Activated CD4-positive, alpha-beta T cell treated with anti-CD3 and anti-CD28 coated beads, Interleukin-2, Interleukin-6, amounts not matched to agents 100 ng/mL and 50 ng/mL, durations not matched to agents 16 hours and 8 hours (primary cell): ENCODE measurements at regions not wholly inside any gene's neighbourhood (a gene's known extent, or its start where the extent isn't known, plus 50 kb on each side); places are given as distances from the start of the nearest gene placed in this dataset.
"Not testable (repeated sequence)": the region's sequence is repeated elsewhere in the genome, so short reads cannot be mapped to it uniquely, and the experiment has no call there.

ENCODE experiments used
- DNase-seq: peaks from one replicate; pipeline ENCODE4 v3.0.0-alpha.2; 2020

DNA sequence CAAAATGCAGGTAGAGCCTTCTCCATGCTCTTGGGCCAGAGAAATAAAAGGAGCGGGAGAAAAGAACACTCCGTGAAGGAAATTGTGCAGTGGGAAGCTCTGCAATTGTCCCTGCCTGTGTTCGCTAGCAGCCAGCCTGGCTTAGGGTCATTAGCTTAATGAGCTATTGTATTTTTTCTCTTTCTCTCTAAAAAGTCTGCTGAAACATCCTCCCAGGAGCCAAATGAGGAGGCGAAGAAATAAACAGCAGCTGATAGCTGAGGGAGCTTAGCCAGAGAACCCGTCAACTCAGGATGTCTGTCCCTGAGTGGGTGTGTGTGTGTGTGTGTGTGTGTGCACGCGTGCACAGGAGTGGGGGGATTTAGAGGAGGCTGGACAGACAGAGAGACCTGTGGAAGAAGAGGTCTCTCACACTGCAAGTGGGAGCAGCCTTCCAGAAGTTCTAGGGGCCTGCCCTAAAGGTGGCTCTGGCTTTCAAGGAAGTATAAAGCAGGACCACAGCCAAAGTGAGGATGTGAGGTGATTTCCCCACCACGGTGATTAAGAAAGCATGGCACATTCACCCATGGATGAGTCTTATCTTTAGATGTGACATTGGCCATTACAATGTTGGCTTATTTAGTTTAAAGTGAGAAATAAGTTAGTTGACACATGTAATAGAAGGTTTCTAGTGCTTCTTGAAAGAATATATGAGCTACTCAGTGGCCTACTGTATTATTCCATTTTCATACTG lies 690.4 kb downstream of the RNF144A start:
- no peak for DNase-seq

DNA sequence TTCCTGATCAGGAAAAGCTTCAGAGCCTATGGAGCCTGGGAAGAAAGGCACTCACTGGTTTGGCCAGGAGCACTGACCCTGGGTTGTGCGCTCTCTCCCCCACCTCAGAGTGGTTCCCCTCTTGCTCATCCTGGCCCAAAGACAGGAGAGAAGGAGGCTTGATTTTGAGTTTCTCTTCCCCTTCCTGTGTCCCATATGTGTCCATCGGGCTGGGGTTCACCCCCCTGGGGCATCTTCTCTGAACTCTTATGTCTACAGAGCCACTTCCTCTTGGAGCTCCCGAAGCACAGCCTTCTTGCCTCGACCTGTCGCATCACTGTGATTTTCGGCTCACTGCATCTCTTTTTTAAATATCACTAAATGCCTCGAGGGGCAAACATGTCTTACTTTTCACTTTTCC lies 692.3 kb downstream of the RNF144A start:
- no peak for DNase-seq

DNA sequence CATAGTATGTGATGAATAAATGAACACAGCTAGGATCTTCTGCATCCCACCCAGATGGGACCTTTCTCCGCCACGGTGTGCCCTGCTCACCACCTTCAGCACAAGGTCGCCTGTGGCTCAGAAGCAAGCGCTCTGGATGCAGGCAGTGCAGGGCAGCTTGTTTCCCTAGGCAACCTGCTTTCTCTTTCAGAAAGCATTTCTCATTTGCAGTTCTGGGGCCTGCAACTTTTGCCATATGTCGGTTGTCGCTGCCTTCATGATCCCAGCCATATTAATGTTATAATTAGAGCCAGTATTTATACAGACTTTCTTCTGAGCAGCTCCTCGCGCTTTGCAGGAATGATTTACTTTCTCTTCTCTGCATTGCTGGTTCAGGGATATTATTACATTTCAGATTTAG lies 692.8 kb downstream of the RNF144A start:
- no peak for DNase-seq

DNA sequence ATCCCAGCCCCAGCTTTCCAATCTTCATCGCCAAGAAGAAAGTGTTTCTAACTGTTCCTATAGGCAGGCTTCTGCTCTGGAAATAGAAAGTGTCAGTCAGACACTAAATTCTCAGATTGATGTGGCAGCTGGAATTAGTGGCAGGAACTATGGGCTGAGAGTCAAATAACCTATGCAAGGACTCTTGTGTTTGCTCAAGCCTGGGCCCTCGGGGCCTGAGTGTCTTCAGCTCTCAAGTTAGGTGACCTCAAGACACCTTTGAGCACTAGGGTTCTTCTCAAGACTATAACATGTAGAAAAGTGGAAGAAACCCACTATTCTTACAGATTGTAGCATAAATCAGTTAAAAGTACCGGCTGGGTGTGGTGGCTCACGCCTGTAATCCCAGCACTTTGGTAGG lies 694.5 kb downstream of the RNF144A start:
- DNase-seq, result no peak

DNA sequence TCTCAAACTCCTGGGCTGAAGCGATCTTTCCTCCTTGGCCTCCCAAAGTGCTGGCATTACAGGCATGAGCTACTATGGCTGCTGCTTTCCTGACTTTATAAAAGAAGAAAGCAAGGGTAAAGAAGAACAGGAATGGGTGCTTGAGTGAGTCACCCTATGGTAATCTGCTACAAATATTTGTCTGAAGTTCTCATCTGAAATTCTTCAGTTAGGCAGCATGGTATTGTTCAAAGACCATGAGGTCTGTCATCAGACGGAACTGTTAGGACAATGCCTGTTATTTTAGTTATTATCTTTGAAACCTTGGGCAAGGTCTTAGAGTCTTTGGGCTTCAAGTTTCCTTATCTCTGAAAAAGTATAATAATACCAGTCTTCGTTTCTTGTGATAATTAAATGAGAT lies 695.8 kb downstream of the RNF144A start:
- DNase-seq, result no peak

DNA sequence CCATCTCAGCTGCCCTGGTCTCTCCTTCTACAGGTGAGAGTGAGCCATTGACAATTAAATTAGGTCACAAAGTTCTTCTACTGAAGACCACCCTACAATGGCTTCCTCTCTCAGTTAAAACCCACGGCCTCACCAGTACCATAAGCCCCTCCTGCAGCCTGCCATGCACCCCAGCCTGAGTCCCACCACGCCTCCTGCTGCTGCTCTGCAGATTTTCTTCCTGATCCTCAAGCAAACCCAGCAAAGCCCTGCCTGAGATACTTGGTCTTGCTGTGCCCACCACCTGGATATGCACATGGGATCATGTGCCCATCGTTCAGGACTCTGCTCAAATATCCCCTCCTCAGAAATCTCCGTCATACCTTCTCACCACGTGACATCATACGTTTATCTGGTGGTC lies 696.6 kb downstream of the RNF144A start:
- no peak for DNase-seq

DNA sequence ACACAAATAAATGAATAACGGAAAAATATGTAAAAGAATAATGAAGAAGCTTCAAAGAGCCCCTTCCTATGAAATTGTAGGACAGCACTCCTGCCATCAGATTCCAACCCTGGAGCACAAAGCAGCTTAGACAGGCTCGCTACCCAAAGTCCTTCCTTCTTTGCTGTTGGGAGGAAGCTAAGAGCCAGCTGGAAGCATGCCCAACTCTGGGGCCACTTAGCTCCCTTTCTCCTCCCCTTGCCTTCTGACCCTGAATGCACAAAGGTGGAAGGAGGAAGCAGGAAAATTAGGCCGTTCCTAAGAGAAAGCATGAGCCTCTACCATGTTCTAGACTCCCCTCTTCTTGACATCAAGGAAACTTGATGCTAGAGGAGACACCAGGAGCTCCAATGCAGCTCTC lies 700.8 kb downstream of the RNF144A start:
- DNase-seq, result no peak

DNA sequence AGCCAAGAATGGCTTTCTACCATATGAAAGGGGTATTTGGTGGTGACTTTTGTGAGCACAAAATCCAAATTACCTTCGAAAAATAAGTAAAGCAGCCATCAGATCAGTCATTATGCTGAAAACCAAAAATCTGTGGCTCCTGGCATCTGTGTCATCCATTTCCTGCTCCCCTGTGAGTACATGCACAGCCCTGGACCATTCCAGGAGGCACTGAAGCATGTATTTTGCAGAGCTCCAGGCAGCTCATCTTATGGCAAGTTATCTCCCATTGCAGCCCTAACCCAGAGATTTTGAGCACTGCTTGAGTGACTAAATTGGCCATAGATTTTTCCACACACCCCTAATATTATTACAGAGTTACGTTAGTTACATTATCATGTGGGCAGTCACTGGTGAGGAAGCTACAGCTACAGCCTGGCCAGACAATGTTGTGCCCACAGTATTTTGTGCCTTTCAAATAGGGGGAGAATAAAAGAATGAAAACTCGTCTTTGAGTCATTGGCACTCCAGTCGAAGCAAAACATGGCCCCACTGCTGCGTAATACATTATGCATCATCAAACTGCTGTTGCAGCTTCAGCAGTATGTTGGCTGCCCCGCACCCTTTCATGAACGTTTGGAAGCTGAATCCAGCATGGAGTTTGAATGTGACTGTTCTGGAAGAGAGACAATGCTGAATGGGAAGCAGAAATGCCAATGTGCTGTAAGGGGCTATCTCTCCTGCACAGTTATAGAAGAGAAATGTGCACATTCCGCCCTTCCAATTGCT lies 702.2 kb downstream of the RNF144A start:
- DNase-seq, result no peak

DNA sequence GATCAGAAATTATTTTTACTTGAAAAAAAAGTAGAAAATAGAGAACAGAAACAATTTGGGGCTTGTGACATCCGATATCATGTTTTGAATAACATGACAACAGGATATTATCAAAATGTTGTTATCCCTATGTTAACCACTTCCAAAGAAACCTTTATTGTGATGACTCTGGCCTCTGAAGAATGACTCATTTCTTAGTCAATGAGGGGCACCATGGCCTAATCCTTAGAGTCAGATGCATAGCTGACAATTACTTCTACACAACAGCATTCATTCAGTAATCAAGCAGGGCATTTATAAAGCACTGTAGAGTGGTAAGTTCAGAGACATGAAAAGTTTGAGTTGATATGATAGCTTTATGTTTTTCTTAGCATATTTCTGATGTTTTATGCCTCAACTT lies 703.0 kb downstream of the RNF144A start:
- peak; percentile 28 for DNase-seq

DNA sequence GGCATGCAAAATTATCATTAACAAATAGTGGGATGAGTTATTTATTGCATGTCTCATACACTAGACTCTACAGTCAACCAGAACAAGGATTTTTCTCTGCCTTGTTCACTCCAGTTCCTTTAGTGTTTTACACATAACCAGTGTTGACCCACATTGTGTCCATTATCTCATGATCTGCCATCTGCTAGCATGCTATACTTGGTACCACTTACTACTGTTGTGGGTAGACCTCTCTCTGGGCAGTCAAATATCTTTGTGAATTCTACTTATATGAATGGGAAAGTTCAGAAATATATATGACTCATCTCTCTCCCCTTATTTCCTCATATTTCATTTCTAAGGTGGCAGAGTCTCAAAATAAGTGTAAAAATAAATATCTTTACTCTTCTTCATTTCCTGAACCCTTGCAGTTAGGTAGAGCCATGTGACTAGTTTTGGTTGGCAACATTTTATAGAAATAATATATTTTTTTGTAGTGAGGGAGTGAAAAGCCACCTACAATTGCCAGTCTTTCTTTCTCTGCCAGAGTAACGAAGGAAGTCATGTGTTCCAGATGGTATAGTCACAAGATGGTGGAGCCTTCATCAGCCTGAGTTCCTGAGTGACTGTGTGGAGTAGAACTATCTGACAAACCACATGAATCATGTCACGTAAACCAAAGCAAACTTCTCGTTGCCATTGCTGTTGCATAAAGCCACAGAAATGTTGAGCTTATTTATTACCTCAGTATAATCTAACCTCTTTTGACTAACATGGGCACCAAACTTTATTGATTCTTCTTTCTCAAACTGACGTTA lies 704.0 kb downstream of the RNF144A start:
- peak; percentile 11 for DNase-seq

DNA sequence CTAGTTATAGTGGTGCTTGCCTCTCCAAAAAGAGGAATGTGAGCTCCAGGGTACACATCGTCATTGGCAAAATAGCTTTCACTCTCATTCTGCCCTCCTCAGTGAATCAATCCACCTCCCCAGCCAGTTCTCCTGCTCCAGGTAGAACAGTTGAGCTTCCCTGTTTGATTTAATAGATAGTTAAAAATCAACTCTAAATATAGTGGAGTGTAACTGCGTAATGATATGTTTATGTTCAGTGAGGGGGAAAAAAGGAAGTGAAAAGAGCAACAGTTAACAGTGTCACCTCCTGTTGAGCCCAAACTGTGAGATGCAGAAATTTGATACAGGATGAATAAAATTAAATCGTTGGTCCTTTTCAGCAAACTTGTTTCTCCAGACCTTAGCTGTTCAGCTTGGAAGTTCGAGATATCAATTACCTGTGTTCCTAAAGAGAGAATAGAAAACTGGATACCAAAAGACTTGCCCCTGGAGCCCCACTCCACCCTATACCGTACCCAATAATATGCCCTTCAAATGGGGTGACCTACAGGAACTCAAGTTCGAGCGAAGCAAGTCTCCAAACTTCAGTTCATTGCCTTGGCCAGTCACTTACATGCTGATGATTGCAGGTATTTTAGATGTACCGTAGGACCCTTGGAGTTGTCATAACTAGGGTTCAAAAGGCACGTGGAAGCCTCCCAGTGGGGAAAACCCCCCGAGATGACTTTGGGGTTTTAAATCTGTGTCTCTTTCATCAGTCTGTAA lies 708.4 kb downstream of the RNF144A start:
- DNase-seq, result no peak

DNA sequence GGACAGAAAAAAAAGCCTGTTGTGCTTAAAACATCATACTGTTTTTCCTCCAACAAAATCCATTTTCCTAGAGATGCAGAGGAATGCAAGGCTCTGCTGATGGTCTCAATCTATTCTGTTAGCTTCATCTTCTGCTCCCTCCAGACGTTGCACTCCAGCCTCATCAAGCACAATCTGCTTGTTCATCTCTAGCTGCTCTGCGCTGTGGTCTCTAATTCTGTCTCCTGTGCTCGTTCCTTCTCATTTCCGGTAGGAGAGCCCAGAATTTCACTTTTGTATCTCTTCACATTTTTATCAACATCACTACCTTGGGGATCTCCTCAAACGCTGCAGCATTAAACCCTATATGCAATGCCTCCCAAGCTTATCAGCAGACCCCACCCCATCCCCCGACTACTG lies 708.9 kb downstream of the RNF144A start:
- no peak for DNase-seq

DNA sequence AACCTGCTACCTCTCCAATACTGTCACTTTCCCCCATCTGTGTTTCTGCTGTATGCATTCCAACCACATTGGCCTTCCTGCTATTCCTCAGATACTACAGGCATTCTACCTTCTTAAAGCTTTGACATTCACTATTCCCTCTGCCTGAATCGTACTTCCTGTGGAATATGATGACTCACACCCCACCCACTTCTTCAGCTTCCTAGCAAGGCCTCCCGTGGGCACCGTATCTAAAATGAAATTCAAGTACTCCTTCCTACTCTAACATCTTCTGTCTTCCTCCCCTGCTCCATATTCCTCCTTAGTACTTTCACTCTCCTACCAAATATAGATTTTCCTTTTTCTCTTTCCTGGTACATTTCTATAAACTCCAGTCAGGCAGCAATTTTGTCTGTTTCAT lies 710.4 kb downstream of the RNF144A start:
- no peak for DNase-seq

DNA sequence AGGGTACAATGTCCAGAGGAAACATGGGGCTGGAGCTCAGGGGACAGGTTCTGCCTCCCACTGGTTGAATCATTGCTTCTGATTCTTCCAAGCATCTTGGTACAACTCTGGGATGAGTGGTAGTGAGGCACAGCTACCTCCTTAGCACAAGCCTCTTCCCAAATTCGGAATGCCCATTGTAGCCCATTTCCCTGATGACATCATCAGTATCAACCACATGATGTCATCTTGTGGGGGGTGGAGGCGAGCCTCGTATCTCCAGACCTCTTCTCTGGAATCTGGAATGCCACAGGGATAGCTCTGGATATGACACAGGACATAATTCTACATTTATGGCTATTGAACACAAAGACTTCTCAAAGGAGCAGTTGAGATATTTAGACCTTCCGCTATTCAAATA lies 715.2 kb downstream of the RNF144A start:
- DNase-seq, result no peak

DNA sequence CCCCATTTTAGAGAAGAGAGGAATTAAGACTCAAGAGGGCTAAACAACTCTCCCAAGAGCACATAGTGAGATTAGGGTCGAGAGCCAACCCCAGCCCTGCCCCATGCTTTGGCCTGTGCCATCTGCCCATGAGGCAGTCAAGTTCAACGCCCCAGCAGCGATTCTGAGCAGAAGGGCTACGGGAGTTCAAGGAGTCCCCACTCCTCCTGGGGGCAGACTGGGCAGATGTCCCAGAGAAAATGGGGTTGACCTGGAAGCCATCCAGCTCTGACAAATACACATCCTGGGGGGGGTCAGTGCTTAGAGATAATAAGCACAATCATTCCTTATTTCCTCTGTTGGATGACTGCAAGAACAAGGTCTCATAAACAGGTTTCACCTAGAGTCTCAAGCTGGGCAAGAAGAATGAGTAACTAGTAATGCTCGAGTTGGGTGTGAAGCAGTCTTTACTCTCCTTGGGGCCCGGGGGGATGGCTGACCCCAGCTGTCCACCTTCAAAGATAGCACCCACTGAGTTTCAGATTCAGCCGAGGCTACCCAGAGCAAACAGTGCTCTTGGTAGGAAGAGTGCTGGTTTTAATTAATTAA lies 716.4 kb downstream of the RNF144A start:
- no peak for DNase-seq

DNA sequence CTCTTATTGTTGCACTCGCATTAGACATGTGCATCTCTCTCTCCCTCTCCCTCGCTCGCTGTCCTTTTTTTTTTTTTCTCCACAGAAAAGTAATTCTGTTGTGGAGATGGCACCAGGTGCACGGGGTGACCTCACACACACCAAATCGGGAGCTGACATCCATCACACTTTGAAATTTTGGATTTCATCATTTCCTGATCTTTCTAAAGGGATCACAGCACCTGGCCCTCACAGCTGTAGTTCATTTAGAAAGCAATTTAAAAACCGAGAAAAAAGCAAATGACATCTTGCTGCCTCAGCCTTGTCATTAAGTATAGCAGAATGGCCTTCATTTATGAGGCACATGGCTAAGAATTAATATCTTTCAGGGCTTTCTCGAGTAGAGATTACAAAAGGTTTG lies 717.2 kb downstream of the RNF144A start:
- DNase-seq, result no peak

DNA sequence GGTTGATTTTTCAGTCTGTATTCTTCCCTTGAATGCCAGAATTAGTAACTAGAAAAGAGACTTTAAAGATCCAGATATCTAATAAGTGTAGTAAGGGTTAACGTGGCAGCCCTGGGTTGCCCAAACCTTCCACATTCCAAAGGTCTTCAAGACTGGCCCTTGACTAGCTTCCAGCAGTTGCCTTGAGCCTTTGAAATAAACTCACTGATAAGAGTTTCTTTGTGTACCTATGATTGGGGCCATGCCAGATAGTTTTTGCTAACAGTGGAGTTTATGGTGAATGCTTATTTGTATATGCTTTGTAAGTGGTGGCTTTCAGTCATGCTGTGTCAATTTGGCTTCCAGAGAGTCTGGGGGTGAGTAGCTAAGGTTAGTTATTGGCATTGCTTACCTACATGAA lies 722.3 kb downstream of the RNF144A start:
- DNase-seq, result no peak

DNA sequence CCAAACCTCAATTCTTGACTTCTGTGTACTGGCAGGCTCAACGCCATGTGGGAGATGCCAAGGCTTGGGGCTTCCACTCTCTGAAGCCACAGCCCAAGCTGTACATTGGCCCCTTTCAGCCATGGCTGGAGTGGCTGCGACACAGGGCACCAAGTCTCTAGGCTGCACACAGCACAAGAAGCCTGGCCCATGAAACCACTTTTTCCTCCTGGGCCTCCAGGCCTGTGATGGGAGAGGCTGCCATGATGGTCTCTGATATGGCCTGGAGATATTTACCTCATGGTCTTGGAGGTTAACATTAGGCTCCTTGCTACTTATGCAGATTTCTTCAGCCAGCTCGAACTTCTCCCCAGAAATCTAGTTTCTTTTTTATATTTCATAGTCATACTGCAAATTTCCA lies 724.1 kb downstream of the RNF144A start:
- not testable (repeated sequence) for DNase-seq

DNA sequence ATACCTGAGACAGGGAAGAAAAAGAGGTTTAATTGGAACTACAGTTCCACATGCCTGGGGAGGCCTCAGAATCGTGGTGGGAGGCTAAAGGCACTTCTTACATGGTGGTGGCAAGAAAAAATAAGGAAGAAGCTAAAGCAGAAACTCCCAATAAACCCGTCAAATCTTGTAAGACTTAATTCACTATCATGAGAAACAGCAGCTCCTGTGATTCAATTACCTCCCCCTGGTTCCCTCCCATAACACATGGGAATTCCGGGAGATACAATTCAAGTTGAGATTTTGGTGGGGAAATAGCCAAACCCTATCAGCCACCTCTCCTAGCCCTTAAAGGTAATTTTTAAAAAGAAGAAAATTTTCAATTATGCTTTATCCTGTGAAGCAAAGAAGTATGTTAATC lies 728.8 kb downstream of the RNF144A start:
- DNase-seq, result no peak

DNA sequence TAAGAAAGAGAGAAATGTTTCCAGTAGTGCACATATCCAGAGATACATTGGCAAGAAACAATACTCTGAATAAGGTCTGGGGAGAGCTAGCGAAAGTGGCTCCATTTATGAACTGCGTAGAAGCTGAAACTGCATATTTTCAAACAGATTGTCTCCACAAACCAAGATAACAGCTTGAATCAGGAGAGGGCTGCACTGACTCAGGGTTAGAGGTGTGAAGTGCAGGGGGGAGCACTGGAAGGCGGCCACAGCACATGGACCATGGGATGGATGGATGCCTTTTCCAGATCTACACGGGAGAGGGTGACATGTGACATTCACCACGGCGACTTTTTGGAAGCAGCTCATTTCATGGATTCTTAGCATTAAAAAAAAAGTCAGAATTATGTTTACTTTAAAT lies 729.4 kb downstream of the RNF144A start:
- DNase-seq, result no peak

DNA sequence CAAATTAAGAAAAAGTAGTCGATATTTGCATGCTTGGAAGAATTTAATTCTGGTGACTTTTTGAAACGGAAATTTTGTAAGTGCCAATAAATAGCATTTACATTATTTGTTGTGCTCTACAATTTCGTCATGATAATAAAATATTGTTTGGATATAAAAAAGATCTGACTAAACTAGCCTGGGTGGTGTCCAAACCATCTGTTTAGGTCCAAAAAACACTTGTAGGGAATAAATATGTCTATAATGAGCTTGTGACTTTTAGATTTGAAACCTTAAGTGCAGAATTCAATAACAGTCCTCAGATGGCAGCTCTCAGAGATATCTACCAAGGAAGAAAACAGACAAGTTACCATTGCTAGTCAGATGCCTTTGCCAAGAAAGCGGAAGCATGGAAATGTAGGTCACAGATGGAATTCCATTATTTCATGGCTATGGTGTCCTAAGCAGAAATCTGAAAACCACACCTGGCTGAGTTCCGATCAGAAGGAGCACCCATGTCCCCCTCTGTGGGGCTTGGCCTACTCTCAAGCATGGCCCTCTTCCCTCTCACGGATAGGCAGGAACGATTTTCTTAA lies 731.1 kb downstream of the RNF144A start:
- DNase-seq, result no peak

DNA sequence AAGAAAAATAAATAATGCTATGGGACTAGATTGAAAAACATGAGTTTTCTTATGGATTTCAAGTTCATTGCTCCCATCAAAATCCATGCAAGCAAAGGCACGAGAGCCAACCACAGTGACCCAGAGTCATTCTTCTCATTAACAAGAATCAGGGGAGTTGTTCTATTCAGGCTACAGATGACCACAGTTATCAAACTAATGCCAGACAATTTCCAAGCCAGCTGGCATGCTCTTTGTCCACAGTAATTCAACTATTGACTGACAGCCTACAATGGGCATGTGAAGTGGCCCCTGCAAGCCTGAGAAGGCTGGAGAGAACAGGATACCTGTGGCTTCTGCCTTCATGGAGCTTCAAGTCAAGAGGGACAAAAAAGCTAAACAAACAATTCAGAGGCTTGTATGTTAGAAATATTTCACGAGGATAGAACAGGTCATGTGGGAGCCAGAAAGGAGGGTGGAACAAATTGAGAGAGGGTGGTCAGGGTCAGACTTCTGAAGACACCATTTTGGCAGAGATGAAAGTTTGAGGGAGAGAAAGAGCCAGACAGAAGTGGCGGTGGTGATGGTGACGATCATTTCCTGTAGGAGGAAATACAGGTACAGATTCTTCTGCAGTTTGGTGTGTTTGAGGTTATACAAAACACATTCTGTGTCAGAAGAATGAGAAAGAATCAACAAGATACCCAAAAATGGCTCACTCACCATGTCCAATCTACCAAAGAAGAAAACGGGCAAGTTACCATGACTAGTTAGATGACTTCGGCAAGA lies 732.4 kb downstream of the RNF144A start:
- DNase-seq, result no peak
